GM21447 (cell line): ENCODE measurements at regions not wholly inside any gene's neighbourhood (a gene's known extent, or its start where the extent isn't known, plus 50 kb on each side); places are given as distances from the start of the nearest gene placed in this dataset.

ENCODE experiments used
- ATAC-seq: cut with Tn5 transposase; IDR thresholded peaks from one replicate; pipeline ENCODE4 v1.9.1; 2021; ENCODE audit not compliant: unreplicated experiment

- no peak for ATAC-seq
Measured at GRCh38 chr14:96979611-96980074, 182.5 kb downstream of the VRK1 start.

- no peak for ATAC-seq
Measured at GRCh38 chr14:96980835-96981234, 183.7 kb downstream of the VRK1 start.

- ATAC-seq = no peak
Measured at GRCh38 chr14:96986256-96987085, 189.3 kb downstream of the VRK1 start.

GRCh38 chr14:96987086-96987474 is 189.9 kb downstream of the VRK1 start:
- ATAC-seq = no peak

- no peak for ATAC-seq
Measured at GRCh38 chr14:96987771-96988170, 190.6 kb downstream of the VRK1 start.

- no peak for ATAC-seq
Measured at GRCh38 chr14:96989306-96989705, 192.1 kb downstream of the VRK1 start.

- no peak for ATAC-seq
Measured at GRCh38 chr14:96991226-96991625, 194.0 kb downstream of the VRK1 start.

GRCh38 chr14:96994999-96995398 is 197.8 kb downstream of the VRK1 start:
- no peak for ATAC-seq

- no peak for ATAC-seq
Measured at GRCh38 chr14:96997269-96997668, 200.1 kb downstream of the VRK1 start.

- ATAC-seq = no peak
Measured at GRCh38 chr14:96997996-96998395, 200.8 kb downstream of the VRK1 start.

GRCh38 chr14:96999654-97000155 is 202.5 kb downstream of the VRK1 start:
- no peak for ATAC-seq

GRCh38 chr14:97002454-97002853 is 205.3 kb downstream of the VRK1 start:
- no peak for ATAC-seq

- no peak for ATAC-seq
Measured at GRCh38 chr14:97005934-97006333, 208.8 kb downstream of the VRK1 start.

GRCh38 chr14:97010491-97011160 is 213.4 kb downstream of the VRK1 start:
- no peak for ATAC-seq

- ATAC-seq = no peak
Measured at GRCh38 chr14:97013878-97014277, 216.7 kb downstream of the VRK1 start.

- ATAC-seq = no peak
Measured at GRCh38 chr14:97021001-97021400, 223.8 kb downstream of the VRK1 start.

- ATAC-seq = no peak
Measured at GRCh38 chr14:97021571-97022168, 224.5 kb downstream of the VRK1 start.

GRCh38 chr14:97022741-97023140 is 225.6 kb downstream of the VRK1 start:
- no peak for ATAC-seq

GRCh38 chr14:97023871-97024270 is 226.7 kb downstream of the VRK1 start:
- no peak for ATAC-seq

GRCh38 chr14:97024300-97024699 is 227.1 kb downstream of the VRK1 start:
- ATAC-seq = no peak

- no peak for ATAC-seq
Measured at GRCh38 chr14:97025722-97026121, 228.5 kb downstream of the VRK1 start.
